HCT116 (cell line): ENCODE measurements at regions not wholly inside any gene's neighbourhood (a gene's known extent, or its start where the extent isn't known, plus 50 kb on each side); places are given as distances from the start of the nearest gene placed in this dataset.

ENCODE experiments used
- CTCF ChIP-seq, 3 experiments: fragments of 200-600 bp in 1 of 3; sonication (generic) in 1 of 3; IDR thresholded peaks in 2 of 3; conservative IDR thresholded peaks in 1 of 3; 2 replicates each; pipeline ENCODE4 v1.5.1; 2012 to 2017; ENCODE audit warnings: low read depth in 2 of 3, low read length in 2 of 3, antibody characterized with exemption in 1 of 3, borderline replicate concordance in 1 of 3, control low read depth in 1 of 3, mild to moderate bottlenecking in 1 of 3, mixed read lengths in 1 of 3, mixed run types in 1 of 3, moderate library complexity in 1 of 3; ENCODE audit not compliant: insufficient read depth in 1 of 3
- EZH2 ChIP-seq: fragments of 200-600 bp; sonication (generic); IDR thresholded peaks from 2 replicates; pipeline ENCODE4 v1.6.1; 2017; ENCODE audit warnings: antibody characterized with exemption, mixed run types
- EZH2phosphoT487 ChIP-seq: fragments of 200-600 bp; IDR thresholded peaks from 2 replicates; pipeline ENCODE4 v1.6.1; 2018; ENCODE audit warnings: antibody characterized with exemption, borderline replicate concordance
- JUND ChIP-seq: IDR thresholded peaks from 2 replicates; pipeline ENCODE4 v1.6.1; 2012
- POLR2A ChIP-seq: IDR thresholded peaks from 2 replicates; pipeline ENCODE4 v1.7.0; 2011; ENCODE audit warnings: borderline replicate concordance; ENCODE audit not compliant: insufficient read depth, insufficient read length; ENCODE audit errors: extremely low read depth
- SIN3A ChIP-seq: IDR thresholded peaks from 2 replicates; pipeline ENCODE4 v1.6.1; 2012; ENCODE audit warnings: low read depth
- TF ChIP-seq, protein P1 (sequence below): IDR thresholded peaks from 2 replicates; pipeline ENCODE4 v1.6.1; 2012
- TF ChIP-seq, protein P2 (sequence below): IDR thresholded peaks from 2 replicates; pipeline ENCODE4 v1.6.1; 2012; ENCODE audit warnings: low read depth

- TF ChIP-seq, protein P1, sequence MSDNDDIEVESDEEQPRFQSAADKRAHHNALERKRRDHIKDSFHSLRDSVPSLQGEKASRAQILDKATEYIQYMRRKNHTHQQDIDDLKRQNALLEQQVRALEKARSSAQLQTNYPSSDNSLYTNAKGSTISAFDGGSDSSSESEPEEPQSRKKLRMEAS, result no peak
- no peak for TF ChIP-seq CTCF (IDR thresholded peaks at IDR 0.05 in 2 of 3, conservative IDR thresholded peaks at IDR 0.05 in 1 of 3; ENCODE audit: borderline replicate concordance in 1 of 3, insufficient read depth in 1 of 3, low read depth in 2 of 3, low read length in 2 of 3)
- no peak for TF ChIP-seq EZH2
- no peak for TF ChIP-seq POLR2A
- TF ChIP-seq, protein P2, sequence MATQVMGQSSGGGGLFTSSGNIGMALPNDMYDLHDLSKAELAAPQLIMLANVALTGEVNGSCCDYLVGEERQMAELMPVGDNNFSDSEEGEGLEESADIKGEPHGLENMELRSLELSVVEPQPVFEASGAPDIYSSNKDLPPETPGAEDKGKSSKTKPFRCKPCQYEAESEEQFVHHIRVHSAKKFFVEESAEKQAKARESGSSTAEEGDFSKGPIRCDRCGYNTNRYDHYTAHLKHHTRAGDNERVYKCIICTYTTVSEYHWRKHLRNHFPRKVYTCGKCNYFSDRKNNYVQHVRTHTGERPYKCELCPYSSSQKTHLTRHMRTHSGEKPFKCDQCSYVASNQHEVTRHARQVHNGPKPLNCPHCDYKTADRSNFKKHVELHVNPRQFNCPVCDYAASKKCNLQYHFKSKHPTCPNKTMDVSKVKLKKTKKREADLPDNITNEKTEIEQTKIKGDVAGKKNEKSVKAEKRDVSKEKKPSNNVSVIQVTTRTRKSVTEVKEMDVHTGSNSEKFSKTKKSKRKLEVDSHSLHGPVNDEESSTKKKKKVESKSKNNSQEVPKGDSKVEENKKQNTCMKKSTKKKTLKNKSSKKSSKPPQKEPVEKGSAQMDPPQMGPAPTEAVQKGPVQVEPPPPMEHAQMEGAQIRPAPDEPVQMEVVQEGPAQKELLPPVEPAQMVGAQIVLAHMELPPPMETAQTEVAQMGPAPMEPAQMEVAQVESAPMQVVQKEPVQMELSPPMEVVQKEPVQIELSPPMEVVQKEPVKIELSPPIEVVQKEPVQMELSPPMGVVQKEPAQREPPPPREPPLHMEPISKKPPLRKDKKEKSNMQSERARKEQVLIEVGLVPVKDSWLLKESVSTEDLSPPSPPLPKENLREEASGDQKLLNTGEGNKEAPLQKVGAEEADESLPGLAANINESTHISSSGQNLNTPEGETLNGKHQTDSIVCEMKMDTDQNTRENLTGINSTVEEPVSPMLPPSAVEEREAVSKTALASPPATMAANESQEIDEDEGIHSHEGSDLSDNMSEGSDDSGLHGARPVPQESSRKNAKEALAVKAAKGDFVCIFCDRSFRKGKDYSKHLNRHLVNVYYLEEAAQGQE, result no peak
- no peak for TF ChIP-seq EZH2phosphoT487
- TF ChIP-seq SIN3A, result no peak
- TF ChIP-seq JUND, result no peak
These were observed 369.2 kb downstream of the TLE4 start for GRCh38 chr9:79940919-79941318.
